B cell (primary cell): ENCODE measurements at regions not wholly inside any gene's neighbourhood (a gene's known extent, or its start where the extent isn't known, plus 50 kb on each side); places are given as distances from the start of the nearest gene placed in this dataset.

ENCODE experiments used
- ATAC-seq: fragments of 200-7000 bp; cut with Tn5 transposase; one replicate; pipeline ENCODE4 v1.10.0; 2021; ENCODE audit warnings: low read depth, mild to moderate bottlenecking, moderate number of reproducible peaks, moderate library complexity
- CTCF ChIA-PET: fragments of 350-600 bp; sonication (Branson Sonifier 250); formaldehyde crosslinking; loops from one replicate; lab custom pipeline; 2021; ENCODE audit warnings: antibody characterized with exemption, inconsistent platforms; lab: Charles Lee
- POLR2A ChIA-PET: fragments of 350-600 bp; sonication (Branson Sonifier 250); formaldehyde crosslinking; loops from one replicate; lab custom pipeline; 2021; ENCODE audit warnings: antibody characterized with exemption; lab: Charles Lee
- DNase-seq: peaks from one replicate; pipeline ENCODE4 v3.0.0; 2013
- H2AFZ ChIP-seq: 2 replicates; pipeline ENCODE4 v1.6.1; 2012; ENCODE audit warnings: mild to moderate bottlenecking, low read depth, low read length; ENCODE audit not compliant: insufficient read depth, poor library complexity, severe bottlenecking
- H3K27ac ChIP-seq, 2 donors: 1 replicate in 1 of 2; 2 replicates in 1 of 2; pipeline ENCODE4 v1.5.1; 2012 to 2013; ENCODE audit warnings: low read length in 2 of 2, mild to moderate bottlenecking in 2 of 2, moderate library complexity in 1 of 2
- H3K27me3 ChIP-seq, 4 experiments: fragments of 200-600 bp in 1 of 4; sonication (generic) in 1 of 4; replicated peaks in 1 of 4; 1 replicate in 2 of 4; 2 replicates in 2 of 4; pipeline versions ENCODE4 v1.6.1 to v1.7.0; 2013 to 2016; ENCODE audit warnings: low read length in 3 of 4, mild to moderate bottlenecking in 2 of 4, mixed read lengths in 1 of 4, moderate library complexity in 1 of 4; ENCODE audit not compliant: insufficient read depth in 4 of 4, control insufficient read depth in 3 of 4; ENCODE audit errors: control extremely low read depth in 1 of 4
- H3K36me3 ChIP-seq, 2 experiments: replicated peaks in 1 of 2; 1 replicate in 1 of 2; 2 replicates in 1 of 2; pipeline versions ENCODE4 v1.6.1 to v1.7.1; 2013; ENCODE audit warnings: low read length in 1 of 2; ENCODE audit not compliant: insufficient read depth in 2 of 2, control insufficient read depth in 1 of 2; ENCODE audit errors: control extremely low read depth in 1 of 2, extremely low read depth in 1 of 2
- H3K4me1 ChIP-seq, 2 donors: fragments of 200-600 bp in 1 of 2; sonication (generic) in 1 of 2; 1 replicate in 1 of 2; 2 replicates in 1 of 2; pipeline versions ENCODE4 v1.5.1 to v1.6.1; 2013 to 2017; ENCODE audit warnings: low read length in 2 of 2; ENCODE audit not compliant: control insufficient read depth in 2 of 2, insufficient read depth in 2 of 2
- H3K4me2 ChIP-seq: replicated peaks from 2 replicates; pipeline ENCODE3; 2012; ENCODE audit warnings: mild to moderate bottlenecking, low read depth, low read length; ENCODE audit not compliant: poor library complexity, severe bottlenecking
- H3K4me3 ChIP-seq, 5 experiments: fragments of 200-600 bp in 1 of 5; sonication (generic) in 1 of 5; 1 replicate in 3 of 5; 2 replicates in 2 of 5; pipeline versions ENCODE4 v1.5.1 to v1.7.0; 2011 to 2016; ENCODE audit warnings: low read length in 4 of 5, mild to moderate bottlenecking in 4 of 5, low read depth in 2 of 5, control low read depth in 1 of 5, moderate library complexity in 1 of 5; ENCODE audit not compliant: insufficient read depth in 1 of 5; ENCODE audit errors: control extremely low read depth in 1 of 5, extremely low read depth in 1 of 5
- H3K79me2 ChIP-seq: fragments of 200-600 bp; sonication (generic); one replicate; pipeline ENCODE4 v1.6.0; 2016; ENCODE audit warnings: low read length; ENCODE audit not compliant: control insufficient read depth, insufficient read depth
- H3K9ac ChIP-seq: fragments of 200-600 bp; sonication (generic); 2 replicates; pipeline ENCODE4 v1.6.1; 2017; ENCODE audit warnings: mild to moderate bottlenecking, low read length, moderate library complexity
- H3K9me3 ChIP-seq, 3 donors: one replicate each; pipeline versions ENCODE4 v1.6.1 to v1.7.1; 2013; ENCODE audit warnings: low read length in 2 of 3; ENCODE audit not compliant: control insufficient read depth in 2 of 3, insufficient read depth in 1 of 3; ENCODE audit errors: control extremely low read depth in 1 of 3
- H4K20me1 ChIP-seq: 2 replicates; pipeline ENCODE4 v1.6.0; 2012; ENCODE audit warnings: mild to moderate bottlenecking, low read length; ENCODE audit not compliant: insufficient read depth, control insufficient read depth, poor library complexity, severe bottlenecking
- H3K27ac Mint-ChIP-seq: one replicate; pipeline ENCODE4 v1.8.0; 2021; ENCODE audit warnings: mixed read lengths
- H3K27me3 Mint-ChIP-seq: one replicate; pipeline ENCODE4 v1.8.0; 2021; ENCODE audit warnings: mixed read lengths
- H3K4me1 Mint-ChIP-seq: one replicate; pipeline ENCODE4 v1.8.0; 2021; ENCODE audit warnings: mixed read lengths
- H3K4me3 Mint-ChIP-seq: one replicate; pipeline ENCODE4 v1.8.0; 2021; ENCODE audit warnings: mixed read lengths
- H3K9me3 Mint-ChIP-seq: one replicate; pipeline ENCODE4 v1.8.0; 2022; ENCODE audit warnings: mixed read lengths; ENCODE audit not compliant: insufficient read depth
- EZH2 ChIP-seq: IDR thresholded peaks from 2 replicates; pipeline ENCODE4 v1.6.1; 2012; ENCODE audit warnings: borderline replicate concordance, low read depth, mild to moderate bottlenecking, moderate library complexity, low read length; ENCODE audit not compliant: insufficient read depth, poor library complexity, severe bottlenecking
- WGBS: methylation state at CpG from one replicate; pipeline ENCODE4 v1.1.5; 2013; ENCODE audit warnings: missing lambda C conversion rate; ENCODE audit not compliant: insufficient coverage; 5-methylcytosine and 5-hydroxymethylcytosine counted together
- intact Hi-C: fragments of 100-400 bp; cut with micrococcal nuclease; formaldehyde crosslinking; loops from one replicate; pipeline ENCODE4 v1.10.0; 2022
- TF ChIP-seq, protein P1 (sequence below): fragments of 200-600 bp; IDR thresholded peaks from one replicate; pipeline ENCODE4 v1.8.0; 2022; ENCODE audit warnings: antibody characterized with exemption, mild to moderate bottlenecking

DNA sequence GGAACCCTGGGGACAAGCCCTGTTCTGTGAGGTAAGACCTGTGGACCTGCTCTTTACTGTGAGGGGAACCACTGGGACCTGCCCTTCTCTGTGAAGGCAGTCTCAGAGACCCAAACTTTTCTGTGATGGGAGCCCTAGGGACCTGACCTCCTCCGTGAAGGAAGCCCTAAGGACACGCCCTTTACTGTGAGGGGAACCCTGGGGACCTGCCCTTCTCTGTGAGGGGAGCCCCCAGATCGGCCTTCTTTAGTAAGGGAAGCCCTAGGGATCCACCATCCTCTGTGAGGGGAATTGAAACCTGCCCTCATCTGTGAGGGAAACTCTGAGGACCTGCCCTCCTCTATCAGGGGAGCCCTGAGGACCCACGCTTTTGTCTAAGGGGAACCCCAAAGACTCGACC is 343.5 kb downstream of the UQCRFS1 start:
- WGBS: 39% methylated on average over 5 of the region's 5 CpGs

DNA sequence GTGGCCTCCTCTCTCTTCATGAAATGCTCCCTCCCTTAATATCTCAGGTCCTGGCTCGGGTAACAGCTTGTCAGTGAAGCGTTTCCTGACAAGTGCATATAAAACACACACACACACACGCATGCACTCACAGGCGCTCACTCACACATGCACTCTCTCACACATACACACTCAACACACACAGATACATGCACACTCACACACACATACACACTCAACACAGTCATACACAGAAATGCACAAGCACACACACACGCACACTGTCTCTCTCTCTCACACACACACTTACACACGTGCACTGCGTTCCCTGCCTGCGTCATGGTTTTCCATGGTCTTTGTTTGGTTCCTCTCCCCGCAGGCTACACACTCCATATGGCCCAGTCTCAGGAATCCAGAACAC is 344.1 kb downstream of the UQCRFS1 start:
- no peaks in the 10 kb centered on the region for H3K27me3 Mint-ChIP-seq
- H3K4me1 Mint-ChIP-seq: no peaks in the 10 kb centered on the region
- no peak overlapping the region for H3K4me3 Mint-ChIP-seq
- ATAC-seq (no peak), DNase-seq (no peak)
- Histone ChIP-seq H3K36me3 (no peaks in the 10 kb centered on the region), H2AFZ (no peak overlapping the region), H3K9ac (no peak overlapping the region), H3K27ac (no peak overlapping the region), H3K4me2 (no peak overlapping the region), H3K9me3 (peaks cover 0 to 33% (median 0%) of the 10 kb centered on the region in 3 donors), H3K4me1 (no peaks in the 10 kb centered on the region), H3K27me3 (no peaks in the 10 kb centered on the region), H3K4me3 (no peak overlapping the region), H4K20me1 (no peaks in the 10 kb centered on the region), H3K79me2 (no peaks in the 10 kb centered on the region)
- ChIA-PET POLR2A (no interaction called here), CTCF (no interaction called here)
- no peak for TF ChIP-seq EZH2
- TF ChIP-seq, protein P1, sequence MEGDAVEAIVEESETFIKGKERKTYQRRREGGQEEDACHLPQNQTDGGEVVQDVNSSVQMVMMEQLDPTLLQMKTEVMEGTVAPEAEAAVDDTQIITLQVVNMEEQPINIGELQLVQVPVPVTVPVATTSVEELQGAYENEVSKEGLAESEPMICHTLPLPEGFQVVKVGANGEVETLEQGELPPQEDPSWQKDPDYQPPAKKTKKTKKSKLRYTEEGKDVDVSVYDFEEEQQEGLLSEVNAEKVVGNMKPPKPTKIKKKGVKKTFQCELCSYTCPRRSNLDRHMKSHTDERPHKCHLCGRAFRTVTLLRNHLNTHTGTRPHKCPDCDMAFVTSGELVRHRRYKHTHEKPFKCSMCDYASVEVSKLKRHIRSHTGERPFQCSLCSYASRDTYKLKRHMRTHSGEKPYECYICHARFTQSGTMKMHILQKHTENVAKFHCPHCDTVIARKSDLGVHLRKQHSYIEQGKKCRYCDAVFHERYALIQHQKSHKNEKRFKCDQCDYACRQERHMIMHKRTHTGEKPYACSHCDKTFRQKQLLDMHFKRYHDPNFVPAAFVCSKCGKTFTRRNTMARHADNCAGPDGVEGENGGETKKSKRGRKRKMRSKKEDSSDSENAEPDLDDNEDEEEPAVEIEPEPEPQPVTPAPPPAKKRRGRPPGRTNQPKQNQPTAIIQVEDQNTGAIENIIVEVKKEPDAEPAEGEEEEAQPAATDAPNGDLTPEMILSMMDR: no peak
- H3K9me3 Mint-ChIP-seq: peaks cover 3% of the 10 kb centered on the region
- H3K27ac Mint-ChIP-seq: no peak overlapping the region
- intact Hi-C loops: no loop called here
- 89% methylated on average over 5 of the region's 9 CpGs for WGBS

More for the DNA sequence above, 343.5 kb downstream of the UQCRFS1 start:
- Histone ChIP-seq H3K9ac (no peak overlapping the region), H3K27me3 (no peaks in the 10 kb centered on the region), H3K27ac (no peak overlapping the region), H3K79me2 (no peaks in the 10 kb centered on the region), H3K4me3 (no peak overlapping the region), H2AFZ (no peak overlapping the region), H3K9me3 (peaks cover 0 to 33% (median 0%) of the 10 kb centered on the region in 3 donors), H4K20me1 (no peaks in the 10 kb centered on the region), H3K4me1 (no peaks in the 10 kb centered on the region), H3K4me2 (no peak overlapping the region), H3K36me3 (no peaks in the 10 kb centered on the region)
- no peaks in the 10 kb centered on the region for H3K27me3 Mint-ChIP-seq
- intact Hi-C loops: no loop called here
- peaks cover 3% of the 10 kb centered on the region for H3K9me3 Mint-ChIP-seq
- no peak for DNase-seq
- ChIA-PET CTCF (no interaction called here), POLR2A (no interaction called here)
- H3K4me1 Mint-ChIP-seq: no peaks in the 10 kb centered on the region
- H3K4me3 Mint-ChIP-seq: no peak overlapping the region
- TF ChIP-seq, protein P1: no peak
- TF ChIP-seq EZH2: no peak
- no peak overlapping the region for H3K27ac Mint-ChIP-seq
- no peak for ATAC-seq
